ENCODE measurements at regions not wholly inside any gene's neighbourhood (a gene's known extent, or its start where the extent isn't known, plus 50 kb on each side); places are given as distances from the start of the nearest gene placed in this dataset.

- H4K91ac ChIP-seq (replicated peaks; ENCODE audit: insufficient read length, low read length) = no peak overlapping the region
- FAIRE-seq = no peak
- no peak for TF ChIP-seq HDAC6 (IDR thresholded peaks at IDR 0.05; ENCODE audit: low read depth, low read length)
Observed at GRCh38 chr5:147998704-147999103, 65.1 kb upstream of the SPINK5 start.

More at GRCh38 chr5:147998704-147999103, 65.1 kb upstream of the SPINK5 start:
- POLR2A ChIA-PET (ENCODE audit: partially characterized antibody) = no interaction called here
- no peak overlapping the region for H3K27ac ChIP-seq (ENCODE audit: low read depth, low read length)
- H3K18ac ChIP-seq (ENCODE audit: extremely low read depth, low read length) = no peak overlapping the region
- H3K23ac ChIP-seq (ENCODE audit: insufficient read length) = no peak overlapping the region
- H4K8ac ChIP-seq (ENCODE audit: extremely low read depth, insufficient read depth, low read length) = no peak overlapping the region
- no peaks in the 10 kb centered on the region for H3K79me2 ChIP-seq (ENCODE audit: control insufficient read depth in 1 of 2, insufficient read depth in 2 of 2, low read length in 2 of 2)
- no peak overlapping the region for H3K4ac ChIP-seq (replicated peaks; ENCODE audit: insufficient read length, low read depth, low read length)
- no peaks in the 10 kb centered on the region for H3K23me2 ChIP-seq (ENCODE audit: low read depth, low read length)
- H3K9ac ChIP-seq (replicated peaks in 1 of 4; ENCODE audit: extremely low read depth in 1 of 4, low read depth in 3 of 4, low read length in 3 of 4) = no peak overlapping the region
- H2BK5ac ChIP-seq (ENCODE audit: low read depth, low read length) = no peak overlapping the region
- no peak overlapping the region for H2BK12ac ChIP-seq (ENCODE audit: low read depth, low read length)
- no peak for DNase-seq (ENCODE audit: low read depth in 1 of 2, low spot score in 2 of 2)
- no peaks in the 10 kb centered on the region for H3K4me1 ChIP-seq (replicated peaks in 1 of 4; ENCODE audit: control insufficient read depth in 3 of 4, insufficient read depth in 4 of 4, low read length in 3 of 4)
- H3K9me3 ChIP-seq (ENCODE audit: insufficient read depth in 2 of 2, low read depth in 1 of 2, low read length in 1 of 2) = peaks cover 14 to 26% of the 10 kb centered on the region in 2 experiments
- no peaks in the 10 kb centered on the region for H4K20me1 ChIP-seq (replicated peaks in 1 of 2; ENCODE audit: control insufficient read depth in 1 of 2, insufficient read depth in 2 of 2, low read length in 2 of 2)
- H3K36me3 ChIP-seq (ENCODE audit: control insufficient read depth in 2 of 4, insufficient read depth in 4 of 4, low read length in 3 of 4) = peaks cover 0 to 8% (median 0%) of the 10 kb centered on the region in 4 experiments; a peak in 2 of 8 replicates
- no peak overlapping the region for H3K4me3 ChIP-seq (ENCODE audit: extremely low read depth in 1 of 4, insufficient read depth in 2 of 4, low read depth in 3 of 4, low read length in 4 of 4)
- no peak overlapping the region for H3K14ac ChIP-seq (ENCODE audit: insufficient read length)
- no peak overlapping the region for H2BK120ac ChIP-seq (replicated peaks; ENCODE audit: low read depth, low read length)
- H2BK15ac ChIP-seq (ENCODE audit: low read length) = no peak overlapping the region
- no peaks in the 10 kb centered on the region for H3K27me3 ChIP-seq (replicated peaks in 1 of 4; ENCODE audit: control insufficient read depth in 3 of 4, extremely low read depth in 1 of 4, insufficient read depth in 3 of 4, low read length in 3 of 4)
- H2AK5ac ChIP-seq (ENCODE audit: low read depth, low read length) = no peak overlapping the region
- no peak overlapping the region for H4K5ac ChIP-seq (ENCODE audit: insufficient read length, low read depth, low read length)
- no peak overlapping the region for H2BK20ac ChIP-seq (ENCODE audit: low read length)
- H3K4me2 ChIP-seq (ENCODE audit: insufficient read depth in 1 of 2, low read depth in 2 of 2, low read length in 2 of 2) = no peak overlapping the region
- CTCF ChIA-PET (ENCODE audit: partially characterized antibody) = no interaction called here
- H3K56ac ChIP-seq (replicated peaks; ENCODE audit: insufficient read length, low read depth, low read length) = no peak overlapping the region
- no peaks in the 10 kb centered on the region for H3K79me1 ChIP-seq (ENCODE audit: low read depth, low read length)
- H2AFZ ChIP-seq (ENCODE audit: low read length) = no peak overlapping the region

Data from H1 (cell line).